A673 (cell line): ENCODE measurements at regions not wholly inside any gene's neighbourhood (a gene's known extent, or its start where the extent isn't known, plus 50 kb on each side); places are given as distances from the start of the nearest gene placed in this dataset.

Source experiments
- BruUV-seq: library from RNA; stranded (reverse); fragments of 400-500 nt; replicated peaks from 2 replicates; lab custom pipeline; 2021; lab: Mats Ljungman, UMichigan
- CTCF ChIA-PET: fragments of 300-600 bp; sonication (Branson Sonifier 250); formaldehyde crosslinking; loops from one replicate; lab custom pipeline; 2022; ENCODE audit warnings: antibody characterized with exemption; lab: Charles Lee
- POLR2A ChIA-PET: fragments of 300-600 bp; sonication (Branson Sonifier 250); formaldehyde crosslinking; loops from one replicate; lab custom pipeline; 2022; ENCODE audit warnings: antibody characterized with exemption; ENCODE audit not compliant: low non-redundant PET; lab: Charles Lee
- DNase-seq: peaks from one replicate; pipeline ENCODE4 v3.0.0-alpha.2; 2015; ENCODE audit warnings: low spot score
- H3K27ac ChIP-seq: fragments of 200-600 bp; sonication (generic); 2 replicates; pipeline ENCODE4 v1.5.1; 2016; ENCODE audit warnings: mixed run types, low read depth, mild to moderate bottlenecking, mixed read lengths, antibody characterized with exemption, low read length; ENCODE audit not compliant: poor library complexity, severe bottlenecking
- H3K27me3 ChIP-seq: fragments of 200-600 bp; sonication (generic); replicated peaks from 2 replicates; pipeline ENCODE4 v1.6.1; 2017; ENCODE audit warnings: mixed run types, low read depth, mild to moderate bottlenecking, mixed read lengths, antibody characterized with exemption, low read length; ENCODE audit not compliant: insufficient read depth, poor library complexity
- H3K36me3 ChIP-seq: fragments of 200-600 bp; sonication (generic); 2 replicates; pipeline ENCODE4 v1.6.1; 2016; ENCODE audit warnings: mixed run types, mild to moderate bottlenecking, mixed read lengths, antibody characterized with exemption, low read length; ENCODE audit not compliant: insufficient read depth, poor library complexity, severe bottlenecking
- H3K4me1 ChIP-seq: fragments of 200-600 bp; sonication (generic); 2 replicates; pipeline ENCODE4 v1.6.1; 2017; ENCODE audit warnings: mixed run types, mild to moderate bottlenecking, mixed read lengths, antibody characterized with exemption, low read length; ENCODE audit not compliant: insufficient read depth, poor library complexity, severe bottlenecking
- H3K4me3 ChIP-seq: fragments of 200-600 bp; sonication (generic); 2 replicates; pipeline ENCODE4 v1.5.1; 2016; ENCODE audit warnings: low read depth, mixed run types, mild to moderate bottlenecking, mixed read lengths, low read length; ENCODE audit not compliant: poor library complexity, severe bottlenecking
- H3K9me3 ChIP-seq: fragments of 200-600 bp; sonication (generic); 2 replicates; pipeline ENCODE4 v1.6.1; 2016; ENCODE audit warnings: mixed run types, low read depth, mild to moderate bottlenecking, mixed read lengths, antibody characterized with exemption, low read length; ENCODE audit not compliant: poor library complexity, severe bottlenecking
- CTCF ChIP-seq: fragments of 300-800, 200-600 bp; sonication (generic); conservative IDR thresholded peaks from 2 replicates; pipeline ENCODE4 v1.5.1; 2017; ENCODE audit warnings: low read depth, mild to moderate bottlenecking, antibody characterized with exemption, low read length, moderate library complexity, mixed read lengths
- EZH2 ChIP-seq: fragments of 200-600 bp; sonication (generic); IDR thresholded peaks from 2 replicates; pipeline ENCODE4 v1.6.1; 2017; ENCODE audit warnings: borderline replicate concordance, low read depth, mild to moderate bottlenecking, mixed read lengths, antibody characterized with exemption, low read length; ENCODE audit not compliant: poor library complexity, severe bottlenecking
- intact Hi-C: fragments of 100-400 bp; cut with micrococcal nuclease; formaldehyde crosslinking; loops from one replicate; pipeline ENCODE4 v1.10.0; 2022; ENCODE audit not compliant: unreplicated experiment

GRCh38 chr2:18668221-18668620, 78.9 kb upstream of the NT5C1B start:
- BruUV-seq: no TSS peak

GRCh38 chr2:18664421-18664820, 75.1 kb upstream of the NT5C1B start:
- H3K4me3 ChIP-seq: no peak overlapping the region
- intact Hi-C loops: no loop called here
- H3K36me3 ChIP-seq: no peaks in the 10 kb centered on the region
- H3K4me1 ChIP-seq: no peaks in the 10 kb centered on the region
- H3K27ac ChIP-seq: no peak overlapping the region
- POLR2A ChIA-PET: interaction anchor here (0.5 kb wide), 1 partner anchor 1794 kb away, joined by 3 read pairs; no protein-coding TSS in a partner anchor
- no peaks in the 10 kb centered on the region for H3K27me3 ChIP-seq
- no TSS peak for BruUV-seq
- no peaks in the 10 kb centered on the region for H3K9me3 ChIP-seq
- TF ChIP-seq CTCF: no peak
- no peak for TF ChIP-seq EZH2
- CTCF ChIA-PET: no interaction called here
- no peak for DNase-seq

More at GRCh38 chr2:18668221-18668620, 78.9 kb upstream of the NT5C1B start:
- ChIA-PET CTCF (no interaction called here), POLR2A (no interaction called here)
- Histone ChIP-seq H3K27me3 (no peaks in the 10 kb centered on the region), H3K36me3 (no peaks in the 10 kb centered on the region), H3K4me3 (no peak overlapping the region), H3K9me3 (no peaks in the 10 kb centered on the region), H3K27ac (no peak overlapping the region), H3K4me1 (no peaks in the 10 kb centered on the region)
- TF ChIP-seq CTCF (no peak), EZH2 (no peak)
- intact Hi-C loops: no loop called here
- DNase-seq: no peak

GRCh38 chr2:18663861-18664260, 74.5 kb upstream of the NT5C1B start:
- POLR2A ChIA-PET: interaction anchor here (0.5 kb wide), 1 partner anchor 1793 kb away, joined by 3 read pairs; no protein-coding TSS in a partner anchor
- Histone ChIP-seq H3K36me3 (no peaks in the 10 kb centered on the region), H3K9me3 (no peaks in the 10 kb centered on the region), H3K4me3 (no peak overlapping the region), H3K4me1 (no peaks in the 10 kb centered on the region), H3K27ac (no peak overlapping the region), H3K27me3 (no peaks in the 10 kb centered on the region)
- BruUV-seq: no TSS peak
- TF ChIP-seq CTCF (no peak), EZH2 (no peak)
- intact Hi-C loops: no loop called here
- CTCF ChIA-PET: no interaction called here
- DNase-seq: no peak
